ENCODE measurements at regions not wholly inside any gene's neighbourhood (a gene's known extent, or its start where the extent isn't known, plus 50 kb on each side); places are given as distances from the start of the nearest gene placed in this dataset.
"Not testable (repeated sequence)": the region's sequence is repeated elsewhere in the genome, so short reads cannot be mapped to it uniquely, and the experiment has no call there.

DNA sequence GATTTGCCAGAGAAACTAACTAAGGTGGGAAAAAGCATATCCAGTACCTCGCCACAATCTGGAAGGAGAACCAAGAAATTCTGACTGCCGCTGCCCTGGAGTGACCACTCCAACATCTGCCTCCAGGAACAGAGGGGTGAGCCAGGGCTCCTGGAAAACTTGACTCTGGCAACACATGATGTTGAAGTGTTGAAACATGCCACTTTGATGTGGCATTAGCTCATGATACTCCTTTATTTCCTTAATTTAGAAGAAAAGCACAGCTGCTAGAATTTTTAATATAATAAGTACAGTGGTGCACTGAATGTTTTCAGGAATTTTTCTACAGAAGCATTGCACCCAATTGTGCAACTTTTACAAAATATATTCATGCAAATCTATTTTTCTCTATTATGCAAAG, 109.9 kb upstream of the BCL6 start:
- no peak for DNase-seq

DNA sequence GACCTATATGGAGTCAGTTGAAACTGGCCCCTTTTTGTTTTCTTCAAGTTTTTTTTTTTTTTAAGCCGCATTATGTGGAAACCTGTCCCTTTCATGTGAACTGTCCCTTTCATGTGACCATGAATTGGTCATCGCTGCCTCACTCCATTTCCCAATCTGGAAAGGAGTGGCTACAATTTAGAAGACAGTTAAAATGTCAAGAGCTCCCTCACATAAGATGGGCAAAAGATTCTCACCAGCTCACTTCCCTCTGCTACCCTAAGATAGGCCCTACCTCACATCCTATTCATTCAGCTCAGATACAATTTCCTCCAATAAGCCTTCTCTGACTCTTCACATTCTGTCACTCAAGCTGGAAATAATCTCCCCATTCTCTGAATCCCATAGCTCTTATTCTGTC, 111.3 kb upstream of the BCL6 start:
- no peak for DNase-seq

DNA sequence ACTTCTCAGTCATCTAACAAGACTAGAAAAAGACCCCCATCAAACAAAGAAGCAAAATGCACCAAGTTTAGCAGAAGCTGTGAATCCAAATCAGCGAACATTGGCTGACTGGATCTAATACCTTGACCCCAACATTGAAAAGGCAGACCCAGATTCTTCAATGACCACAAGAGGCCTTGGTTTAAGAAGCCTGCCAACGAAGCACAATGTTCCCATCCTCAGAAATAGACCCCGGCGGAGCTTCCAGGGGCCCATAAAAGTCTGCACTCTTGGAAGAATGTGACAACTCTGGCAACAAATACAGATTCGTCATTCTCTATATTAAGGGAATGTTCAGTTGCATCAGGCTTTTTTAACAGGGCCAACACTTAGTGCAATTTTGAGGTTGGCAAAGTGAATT, 112.8 kb upstream of the BCL6 start:
- no peak for DNase-seq

DNA sequence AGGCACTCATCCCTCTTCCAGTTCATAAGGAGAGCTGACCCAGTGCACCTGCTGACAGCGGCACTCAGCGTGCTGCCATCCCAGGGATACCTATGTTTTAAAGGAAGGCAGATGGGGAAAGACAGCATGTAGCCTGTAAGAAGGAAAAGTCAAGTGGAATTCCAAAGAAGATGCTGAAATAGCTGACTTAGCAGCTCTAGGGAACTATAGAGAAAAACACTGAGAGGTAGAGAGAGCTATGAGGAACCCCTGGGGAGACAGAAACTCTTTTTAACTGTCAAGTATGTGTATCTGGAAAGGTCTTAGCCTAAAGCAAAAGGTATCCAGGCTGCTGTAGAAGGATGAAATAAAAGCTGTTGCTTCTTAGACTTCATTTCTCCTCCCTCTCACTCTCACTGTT, 113.4 kb upstream of the BCL6 start:
- DNase-seq, result no peak

DNA sequence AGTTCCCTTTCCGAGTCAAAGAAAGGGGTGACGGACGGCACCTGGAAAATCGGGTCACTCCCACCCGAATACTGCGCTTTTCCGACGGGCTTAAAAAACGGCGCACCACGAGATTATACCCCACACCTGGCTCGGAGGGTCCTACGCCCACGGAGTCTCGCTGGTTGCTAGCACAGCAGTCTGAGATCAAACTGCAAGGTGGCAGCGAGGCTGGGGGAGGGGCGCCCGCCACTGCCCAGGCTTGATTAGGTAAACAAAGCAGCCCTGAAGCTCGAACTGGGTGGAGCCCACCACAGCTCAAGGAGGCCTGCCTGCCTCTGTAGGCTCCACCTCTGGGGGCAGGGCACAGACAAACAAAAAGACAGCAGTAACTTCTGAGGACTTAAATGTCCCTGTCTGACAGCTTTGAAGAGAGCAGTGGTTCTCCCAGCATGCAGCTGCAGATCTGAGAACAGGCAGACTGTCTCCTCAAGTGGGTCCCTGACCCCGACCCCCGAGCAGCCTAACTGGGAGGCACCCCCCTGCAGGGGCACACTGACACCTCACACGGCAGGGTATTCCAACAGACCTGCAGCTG, 117.5 kb upstream of the BCL6 start:
- DNase-seq, result not testable (repeated sequence)

DNA sequence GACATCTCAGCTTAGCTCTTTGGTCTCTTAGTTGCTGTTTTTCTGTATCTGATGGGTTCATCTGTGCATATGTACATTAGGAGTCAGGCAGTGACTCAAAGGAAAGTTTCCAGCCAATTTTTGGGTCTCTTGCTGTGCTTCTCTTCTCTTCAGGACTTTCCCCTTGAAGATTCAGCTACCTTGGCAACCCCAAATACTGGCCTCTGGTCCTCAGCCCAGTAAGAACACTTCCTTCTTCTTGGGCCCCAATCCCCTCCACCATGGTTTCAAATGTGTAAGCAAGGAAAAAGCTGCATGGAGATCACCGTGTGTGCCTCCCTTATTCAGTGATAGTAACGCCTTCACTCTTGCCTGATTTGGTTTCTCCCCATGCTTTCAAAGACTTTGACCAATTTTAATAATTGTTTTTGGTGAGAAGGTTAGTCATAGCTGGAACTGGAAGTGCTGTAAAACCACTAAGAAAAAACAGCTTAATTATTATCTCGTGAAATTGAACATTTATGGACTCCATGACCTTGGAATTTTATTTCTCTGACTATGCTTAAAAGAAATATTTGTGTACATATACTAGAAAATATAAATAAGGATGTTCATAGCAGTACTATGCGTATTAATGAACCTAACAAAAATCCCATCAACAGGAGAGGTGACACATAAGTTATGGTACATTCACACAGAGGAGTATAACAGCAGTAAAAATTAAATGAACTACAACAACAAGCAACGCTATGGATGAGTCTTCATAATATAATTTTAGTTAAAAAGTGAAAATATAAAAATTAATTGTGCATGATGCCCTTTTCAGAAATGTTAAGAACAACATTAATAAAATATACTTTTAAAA, 125.3 kb upstream of the BCL6 start:
- no peak for DNase-seq

DNA sequence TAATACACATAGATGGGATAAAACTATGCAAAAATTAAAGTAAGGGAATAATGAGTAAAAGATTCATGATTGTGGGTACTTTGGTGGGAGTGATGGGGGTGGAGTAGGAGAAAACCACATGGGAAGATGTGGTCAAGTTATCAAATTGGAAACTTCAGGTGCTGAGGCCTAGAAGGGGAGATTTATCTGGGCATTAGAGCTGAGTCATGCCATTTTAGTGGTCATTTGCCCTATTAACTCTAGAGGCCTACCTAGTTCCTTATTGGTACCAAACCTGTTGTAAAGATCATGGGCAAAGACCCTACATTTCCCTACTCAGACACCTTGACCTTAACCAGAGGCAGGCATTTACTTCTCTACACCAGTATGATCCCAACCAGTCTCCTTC, 125.9 kb upstream of the BCL6 start:
- DNase-seq, result no peak

DNA sequence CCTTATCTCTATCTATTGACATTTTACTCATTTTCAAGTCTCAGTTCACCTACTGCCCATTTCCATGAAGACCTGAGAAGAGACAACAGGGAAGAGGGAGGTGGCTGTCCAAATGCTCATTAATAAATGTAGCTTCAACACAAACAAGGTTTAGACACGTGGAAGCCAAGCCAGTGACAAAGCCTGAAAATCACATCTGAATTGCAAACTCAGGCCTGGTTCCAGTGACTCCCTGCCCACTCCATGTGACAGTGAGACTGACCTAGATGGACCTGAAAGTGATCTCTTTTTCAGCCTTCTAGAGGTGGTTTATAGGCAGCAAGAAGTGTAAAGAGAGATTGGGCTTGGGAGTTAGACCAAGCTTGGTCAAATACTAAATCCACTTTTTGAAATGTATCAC, 126.6 kb upstream of the BCL6 start:
- no peak for DNase-seq

DNA sequence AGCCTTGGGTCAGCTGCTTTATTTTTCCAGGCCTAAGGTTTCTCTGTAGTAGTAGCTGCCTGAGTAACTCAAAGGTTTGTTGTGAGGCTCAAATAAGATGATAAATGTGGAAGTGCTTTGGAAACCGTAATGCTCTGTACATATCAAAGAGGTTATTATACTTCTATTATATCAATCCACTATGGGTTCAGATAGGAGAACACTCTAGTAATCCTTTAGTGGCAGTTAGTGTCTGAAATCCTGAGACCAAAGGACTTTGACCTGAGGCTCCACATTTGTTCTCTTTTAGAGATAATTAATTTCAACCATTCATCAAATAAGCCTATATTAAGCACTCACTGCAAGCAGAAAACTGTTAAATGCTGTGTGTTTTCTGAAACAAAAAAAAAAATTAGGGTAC, 128.6 kb upstream of the BCL6 start:
- DNase-seq, result no peak

DNA sequence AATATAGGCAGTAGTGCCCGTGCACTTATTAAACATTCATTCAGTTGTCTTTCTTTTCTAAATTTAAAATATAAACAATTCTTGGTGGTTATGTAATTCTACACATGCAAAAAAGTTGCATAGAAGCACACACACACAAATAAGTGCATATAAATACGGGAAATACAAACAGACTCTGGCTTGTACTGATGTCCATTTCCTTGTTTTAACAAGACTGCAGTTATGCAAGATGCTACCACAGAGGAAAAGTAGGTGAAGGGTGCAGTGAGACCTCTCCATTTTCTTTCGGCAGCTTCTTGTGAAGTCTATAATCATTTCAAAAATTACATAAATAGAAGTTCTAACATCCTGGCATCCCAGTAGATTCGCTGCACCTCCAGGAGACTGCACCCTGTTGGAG, 130.6 kb upstream of the BCL6 start:
- no peak for DNase-seq

DNA sequence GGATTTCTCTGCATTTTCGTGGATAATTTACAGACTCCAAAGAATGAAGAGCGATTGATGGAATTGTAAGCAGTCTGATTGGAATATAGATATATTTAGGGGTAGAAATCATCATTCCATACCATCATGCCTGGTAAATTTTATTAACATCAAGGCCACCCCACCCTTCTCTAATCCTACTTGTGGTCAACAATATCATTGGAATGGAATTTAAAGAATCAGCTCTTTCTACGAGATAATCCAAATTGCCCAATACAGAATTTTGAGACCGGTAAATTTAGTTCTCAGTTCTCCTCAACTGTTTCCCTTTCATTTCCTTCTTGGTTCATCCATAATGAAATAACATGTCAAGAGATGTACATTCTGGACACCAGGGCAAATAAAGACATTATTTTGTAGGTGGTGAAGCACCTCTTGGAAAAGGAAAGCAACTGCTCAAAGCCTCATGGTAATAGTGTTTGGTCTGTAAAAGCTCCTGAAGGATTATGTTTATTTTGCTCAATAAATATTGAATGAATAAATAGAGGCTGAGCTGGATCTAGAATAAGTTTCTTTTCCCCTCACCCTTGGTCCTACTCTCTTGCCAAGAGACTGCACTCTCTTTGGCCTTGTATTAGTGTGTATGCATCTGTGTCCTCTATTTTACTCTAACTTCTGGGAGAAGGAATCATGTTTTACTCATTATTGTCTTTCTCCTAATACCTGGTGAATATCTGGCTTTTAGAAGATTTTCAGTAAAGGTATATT, 133.7 kb upstream of the BCL6 start:
- DNase-seq, result no peak

DNA sequence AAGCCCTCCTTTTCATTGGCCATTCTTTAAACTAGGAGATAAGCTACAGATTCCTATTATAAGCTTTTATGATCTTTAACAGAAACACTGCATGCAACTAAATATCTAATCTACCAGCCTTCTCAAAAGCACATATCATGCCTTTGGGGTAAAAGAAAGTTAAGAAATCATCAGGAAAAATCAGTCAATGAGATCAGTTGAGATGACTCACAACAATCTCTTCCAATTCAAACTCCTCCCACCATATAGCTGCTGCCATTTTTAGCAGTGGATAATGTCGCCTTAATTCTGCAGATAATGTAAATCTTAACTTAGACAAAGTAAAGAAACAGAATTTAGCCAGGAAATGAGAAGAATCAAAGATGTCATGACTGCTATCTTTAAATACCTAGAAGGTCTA, 135.2 kb upstream of the BCL6 start:
- no peak for DNase-seq

DNA sequence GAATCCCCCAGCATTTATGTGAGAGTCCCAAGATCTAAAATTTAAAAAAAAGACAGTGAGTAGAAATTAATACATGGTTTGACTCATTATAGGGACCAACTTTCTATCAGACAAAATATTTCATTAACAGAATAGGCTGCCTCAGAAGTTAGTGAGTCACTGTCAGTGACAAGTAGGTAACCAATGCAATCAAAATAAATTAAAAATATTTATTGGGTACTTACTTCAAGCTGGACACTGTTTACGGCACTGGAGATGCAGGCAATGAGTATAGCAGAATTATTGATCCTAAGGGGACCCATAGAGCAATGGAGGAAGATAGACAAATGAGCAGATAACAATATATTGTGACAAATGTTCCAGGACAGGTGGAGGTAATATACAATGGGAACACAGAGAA, 135.6 kb upstream of the BCL6 start:
- no peak for DNase-seq

DNA sequence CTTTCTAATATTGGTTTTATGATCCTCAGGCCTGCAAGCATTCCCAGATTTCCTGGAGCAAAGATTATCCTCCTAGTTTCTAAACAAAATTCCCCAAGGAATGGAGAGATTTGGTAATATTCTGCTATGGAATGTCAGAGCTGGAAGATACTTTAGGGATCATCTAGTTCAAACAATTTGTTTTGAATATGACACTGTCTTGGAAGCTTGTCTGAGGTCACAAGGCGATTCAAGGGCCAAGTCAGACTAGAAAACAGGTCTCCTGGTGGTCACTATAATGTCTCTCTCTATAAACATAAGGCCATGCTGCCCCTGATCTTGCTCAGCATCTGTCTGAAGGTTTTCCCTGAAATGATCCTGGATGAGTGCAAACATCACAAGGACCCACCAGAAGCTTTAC, 143.4 kb upstream of the BCL6 start:
- DNase-seq, result no peak

DNA sequence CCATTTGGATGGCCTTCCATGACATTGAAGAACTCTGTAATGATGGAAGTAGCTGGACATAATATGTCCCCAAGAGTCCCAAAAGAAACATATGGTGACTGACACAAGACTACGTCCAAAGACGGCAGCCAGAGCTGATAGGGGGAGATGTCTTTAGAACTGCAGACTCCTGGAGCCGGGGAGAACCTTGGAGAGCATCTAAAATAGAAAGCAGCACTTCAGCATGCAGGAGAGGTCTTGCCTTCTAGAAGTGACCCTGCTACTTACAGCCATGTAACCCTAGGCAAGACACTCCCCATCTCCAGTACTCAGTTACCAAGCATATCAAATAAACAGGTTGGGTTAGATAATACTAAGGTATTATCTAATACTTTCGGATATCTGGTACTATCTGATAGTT, 143.8 kb upstream of the BCL6 start:
- DNase-seq, result no peak

DNA sequence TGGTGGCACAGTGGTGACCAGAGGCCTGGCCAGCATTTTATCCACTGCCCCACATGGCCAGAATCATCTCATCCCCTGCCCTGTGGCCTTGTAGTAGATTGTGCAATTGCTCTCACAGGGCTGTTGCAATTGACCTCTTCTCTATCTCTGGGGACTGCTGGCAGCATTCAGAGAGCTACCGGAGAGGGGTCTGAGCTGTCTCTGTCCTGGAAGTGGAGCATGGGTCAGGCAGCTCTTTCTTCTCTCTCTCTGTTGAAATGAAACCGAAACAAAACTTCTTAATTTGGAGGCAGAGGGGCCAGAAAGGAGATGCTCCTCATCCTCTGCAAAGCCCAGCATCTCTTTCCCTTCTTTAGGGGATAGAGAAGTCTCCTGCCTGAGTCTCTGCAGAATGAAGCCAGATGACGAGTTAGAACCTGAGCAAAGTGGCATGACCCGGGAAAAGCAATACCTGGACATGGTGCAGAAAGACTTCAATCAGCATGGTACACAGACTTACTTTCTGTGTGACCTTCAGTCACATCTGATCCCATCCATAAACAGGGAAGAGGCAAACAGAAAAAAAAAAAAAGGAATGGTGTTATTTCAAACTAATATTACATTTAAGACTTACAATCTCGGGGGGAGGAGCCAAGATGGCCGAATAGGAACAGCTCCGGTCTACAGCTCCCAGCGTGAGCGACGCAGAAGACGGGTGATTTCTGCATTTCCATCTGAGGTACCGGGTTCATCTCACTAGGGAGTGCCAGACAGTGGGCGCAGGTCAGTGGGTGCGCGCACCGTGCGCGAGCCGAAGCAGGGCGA, 144.5 kb upstream of the BCL6 start:
- no peak for DNase-seq

DNA sequence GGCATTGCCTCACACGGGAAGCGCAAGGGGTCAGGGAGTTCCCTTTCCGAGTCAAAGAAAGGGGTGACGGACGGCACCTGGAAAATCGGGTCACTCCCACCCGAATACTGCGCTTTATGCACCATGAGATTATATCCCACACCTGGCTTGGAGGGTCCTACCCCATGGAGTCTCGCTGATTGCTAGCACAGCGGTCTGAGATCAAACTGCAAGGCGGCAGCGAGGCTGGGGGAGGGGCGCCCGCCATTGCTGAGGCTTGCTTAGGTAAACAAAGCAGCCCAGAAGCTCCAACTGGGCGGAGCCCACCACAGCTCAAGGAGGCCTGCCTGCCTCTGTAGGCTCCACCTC, 145.1 kb upstream of the BCL6 start:
- not testable (repeated sequence) for DNase-seq

DNA sequence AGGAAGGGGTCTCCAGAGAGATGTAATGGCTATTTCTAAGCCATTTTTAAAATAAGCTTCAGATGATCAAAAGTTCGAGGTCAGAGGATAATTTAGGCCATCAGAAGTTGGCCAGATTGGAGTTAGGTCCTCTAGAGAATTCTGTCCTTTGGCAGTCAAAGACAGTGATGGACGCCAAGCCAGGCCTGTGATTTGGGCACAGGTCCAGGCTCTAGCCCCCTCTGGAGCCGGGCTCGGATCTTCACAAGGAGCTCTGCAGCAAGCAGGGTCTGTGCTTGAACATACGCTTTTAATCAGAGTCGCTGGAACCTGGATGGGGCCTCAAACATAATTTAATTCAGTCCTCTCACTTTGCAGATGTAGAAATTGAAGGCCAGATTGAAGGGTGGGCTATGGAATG, 151.4 kb upstream of the BCL6 start:
- no peak for DNase-seq

DNA sequence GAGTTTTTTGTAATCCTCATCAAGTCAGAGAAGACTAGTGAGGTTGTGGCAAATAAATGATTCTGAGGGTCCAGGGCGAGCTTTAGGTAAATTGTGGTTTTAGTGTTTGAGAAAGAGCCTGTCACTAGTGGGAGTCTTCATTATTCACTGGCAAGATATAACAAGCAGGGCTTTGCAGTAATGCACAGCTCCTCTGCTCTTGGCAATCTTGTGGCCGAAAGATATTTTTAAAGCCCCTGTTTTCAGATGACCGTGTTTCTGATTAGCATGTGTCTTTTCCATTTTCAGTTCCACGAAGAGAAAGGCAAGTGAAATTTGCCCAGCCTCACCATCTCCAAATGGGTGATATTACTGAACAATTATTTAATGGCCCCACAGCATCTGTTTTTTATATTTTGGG, 154.0 kb upstream of the BCL6 start:
- DNase-seq, result no peak

DNA sequence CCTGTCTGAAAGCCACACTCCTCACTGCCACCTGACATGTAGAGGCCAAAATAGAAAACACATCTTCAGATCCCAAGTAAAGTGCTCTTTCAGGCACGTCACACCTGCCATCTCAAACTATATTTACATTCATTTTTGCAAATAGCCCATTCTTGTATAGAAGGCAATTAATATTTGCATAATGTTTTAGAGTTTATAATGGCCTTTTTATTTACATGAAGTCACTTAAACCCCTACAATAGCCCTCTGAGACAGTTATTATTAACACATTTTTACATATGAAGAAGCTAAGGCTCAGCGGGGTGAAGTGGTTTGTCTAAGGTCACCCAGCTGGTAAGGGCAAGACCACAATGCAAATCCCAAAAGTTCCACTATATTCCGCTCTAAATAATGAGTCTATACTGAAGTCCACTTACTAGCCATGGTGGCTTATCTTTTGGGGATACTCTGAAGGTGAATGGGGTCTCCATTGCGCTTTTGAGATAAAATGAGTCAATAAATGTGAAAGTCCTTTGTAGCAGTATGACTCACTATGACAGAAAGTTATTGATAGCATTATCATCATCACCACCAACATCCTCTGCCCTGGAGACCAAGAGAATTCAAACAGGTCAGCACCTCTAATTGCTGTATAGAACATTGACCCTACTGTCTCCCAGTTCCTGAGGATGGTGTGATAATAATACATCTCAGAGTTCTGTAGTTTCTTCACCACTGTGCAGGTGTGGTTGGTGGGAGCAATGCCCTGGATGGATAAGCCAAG, 155.9 kb upstream of the BCL6 start:
- DNase-seq, result no peak

DNA sequence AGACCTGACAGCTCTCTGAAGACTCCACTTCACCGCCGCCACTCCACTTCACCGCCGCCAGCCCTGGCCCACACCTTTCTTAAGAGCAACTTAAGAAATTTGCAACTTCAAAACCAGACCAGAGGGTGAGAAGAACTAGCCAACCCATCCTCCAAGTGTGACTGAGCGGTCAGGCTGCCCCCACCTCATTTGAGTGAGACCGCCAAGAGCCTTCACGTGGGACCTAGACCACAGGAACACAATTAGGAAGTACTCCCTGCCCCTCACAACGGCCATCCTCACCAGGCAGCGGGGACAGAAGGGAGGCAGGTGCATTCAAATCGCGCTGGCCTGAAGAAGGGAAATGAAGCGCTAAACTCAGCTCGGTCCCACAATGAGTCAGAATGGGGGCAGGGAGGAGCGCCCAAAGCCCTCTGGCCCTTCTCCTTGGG, 156.8 kb upstream of the BCL6 start:
- no peak for DNase-seq

DNA sequence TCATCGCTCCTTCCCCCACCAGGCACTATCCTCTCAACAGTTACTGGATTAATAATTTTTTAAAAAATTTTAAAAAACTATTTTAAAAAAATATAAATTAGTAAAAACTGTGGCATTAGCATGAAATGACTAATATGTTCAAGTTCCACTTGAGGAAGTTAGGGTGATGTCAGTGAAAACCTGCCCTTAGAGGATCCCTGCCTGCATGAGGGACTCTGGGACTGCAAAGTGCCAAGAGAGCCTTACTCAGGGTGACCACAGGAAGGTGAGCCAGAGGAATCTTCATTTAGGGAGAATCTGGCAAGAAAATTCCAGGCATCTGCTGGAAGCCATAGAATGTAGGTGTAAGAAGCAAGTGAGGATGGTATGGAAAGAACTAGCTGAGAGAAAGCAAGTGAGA, 157.7 kb upstream of the BCL6 start:
- no peak for DNase-seq

DNA sequence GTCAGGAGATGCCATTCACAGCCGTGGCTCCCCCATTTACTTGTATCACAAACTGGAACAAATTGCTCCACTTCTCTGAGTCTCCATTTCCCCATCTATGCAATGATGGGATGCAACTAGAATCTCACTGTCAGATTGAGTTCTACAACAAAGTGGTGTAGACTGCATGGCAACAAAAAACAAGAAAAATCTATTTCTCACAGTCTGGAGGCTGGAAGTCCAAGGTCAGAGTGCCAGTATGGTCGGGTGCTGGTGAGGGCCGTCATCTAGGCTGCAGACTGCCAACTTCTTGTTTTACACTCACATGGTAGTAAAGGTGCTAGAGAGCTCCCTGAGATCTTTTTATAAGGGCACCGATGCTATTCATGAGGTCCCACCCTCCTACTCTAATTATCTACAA, 158.4 kb upstream of the BCL6 start:
- no peak for DNase-seq
